NCI-H1930 (cell line): ENCODE measurements at regions not wholly inside any gene's neighbourhood (a gene's known extent, or its start where the extent isn't known, plus 50 kb on each side); places are given as distances from the start of the nearest gene placed in this dataset.

Experiments
- DNase-seq, 2 experiments: peaks; one replicate each; lab custom pipeline; 2025; lab: John Stamatoyannopoulos, UW

DNA sequence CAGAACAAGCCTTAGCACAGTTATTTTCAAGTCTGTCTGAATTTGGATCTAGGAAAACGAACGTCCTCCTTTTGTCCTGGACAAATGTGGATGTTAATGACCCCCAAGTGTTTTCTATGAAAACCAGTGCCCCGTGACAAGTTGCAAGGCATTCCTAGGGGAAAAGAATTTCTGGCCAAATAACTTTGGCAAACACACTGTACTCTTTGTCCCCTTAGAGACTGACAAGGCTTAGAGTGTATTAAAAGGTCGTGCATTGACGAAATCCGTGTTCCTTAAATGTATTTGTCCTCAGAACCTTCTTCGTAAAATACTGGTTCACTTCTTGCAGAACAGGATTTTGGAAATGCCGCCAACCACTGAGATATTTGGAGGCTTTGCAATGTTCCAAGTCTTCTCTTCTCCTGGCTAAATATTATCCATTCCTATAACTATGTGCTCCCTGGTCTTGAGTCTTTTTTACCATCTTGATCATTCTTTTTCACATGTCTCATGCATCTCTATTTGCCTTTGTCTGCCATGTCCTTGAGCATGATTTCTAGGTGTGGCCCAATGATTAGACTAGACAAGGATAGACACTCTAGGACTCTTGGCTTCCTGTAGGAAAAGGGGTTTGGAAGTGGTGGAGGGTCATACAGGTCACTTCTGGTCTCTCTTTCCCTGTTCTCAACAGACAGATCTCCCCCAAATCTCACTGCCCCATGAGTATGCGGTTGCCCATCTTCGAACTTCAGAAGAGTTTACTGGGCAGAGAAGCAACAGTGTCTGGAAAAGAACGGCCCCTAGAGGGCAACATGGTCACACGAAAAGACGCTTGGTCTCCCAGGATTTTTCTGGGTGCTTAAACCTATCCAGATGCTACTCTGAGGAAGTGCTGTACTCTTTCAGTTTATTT lies 117.5 kb downstream of the EDEM1 start:
- DNase-seq = peak in 1 of 2 experiments; percentile 8

DNA sequence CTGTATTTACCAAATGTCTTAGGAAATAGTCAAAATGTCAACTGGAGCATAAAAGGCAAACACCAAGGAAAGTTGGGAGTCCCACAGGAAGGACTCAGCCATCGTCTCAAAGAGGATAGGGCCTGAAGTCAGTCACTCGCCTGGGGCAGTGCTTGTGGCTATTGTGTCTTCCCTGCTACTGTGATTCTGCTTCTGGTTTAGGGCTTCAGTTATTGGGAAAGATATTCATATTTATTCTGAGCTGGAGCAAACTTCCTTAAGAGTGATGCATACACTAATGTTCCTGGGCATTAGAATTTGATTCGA lies 118.1 kb downstream of the EDEM1 start:
- no peak for DNase-seq

DNA sequence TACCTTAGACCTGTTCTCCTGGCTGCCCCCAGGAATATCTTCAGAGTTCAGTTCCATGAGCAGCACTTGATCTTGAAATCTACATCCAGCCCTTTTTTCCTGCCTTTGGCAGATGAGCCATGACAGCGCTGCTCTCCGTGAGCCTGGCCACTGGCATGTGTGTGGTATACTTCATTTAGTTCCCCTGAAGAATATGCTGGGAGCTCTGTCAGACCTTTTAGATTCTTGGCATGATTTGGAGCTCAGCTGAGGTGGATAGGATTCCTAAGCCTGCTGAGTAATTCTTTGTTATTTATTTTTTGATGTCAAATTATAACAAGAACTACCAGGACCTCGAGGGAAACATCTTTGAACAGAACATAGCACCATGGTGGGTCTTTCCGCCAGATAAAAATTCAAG lies 121.7 kb downstream of the EDEM1 start:
- DNase-seq = no peak

GRCh38 chr3:5309602-5310001 lies 122.1 kb downstream of the EDEM1 start:
- DNase-seq = no peak

GRCh38 chr3:5310509-5310908 lies 123.0 kb downstream of the EDEM1 start:
- no peak for DNase-seq

- no peak for DNase-seq
Measured at GRCh38 chr3:5312290-5312689, 124.8 kb downstream of the EDEM1 start.

- DNase-seq = no peak
Measured at GRCh38 chr3:5314897-5315296, 127.4 kb downstream of the EDEM1 start.

DNA sequence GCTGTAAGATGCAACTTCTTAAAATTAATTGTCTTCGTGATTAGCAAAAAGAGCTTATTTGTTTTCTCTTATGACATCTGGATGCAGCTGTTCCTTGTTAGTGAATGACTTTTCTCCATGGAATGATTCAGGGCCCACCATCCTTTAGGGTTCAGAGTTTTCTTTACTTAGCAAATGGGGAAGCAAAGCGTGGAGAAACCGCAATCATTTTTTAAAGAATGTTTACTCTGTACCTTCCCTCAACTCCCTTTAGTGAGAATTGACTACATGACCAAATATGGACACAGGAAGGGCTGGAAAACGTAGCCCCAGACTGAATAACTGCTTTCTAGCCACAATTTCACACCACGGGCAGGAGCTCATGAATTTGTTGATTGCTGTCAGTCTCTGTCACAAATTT lies 130.1 kb downstream of the EDEM1 start:
- no peak for DNase-seq

GRCh38 chr3:5319454-5319853 lies 131.9 kb downstream of the EDEM1 start:
- DNase-seq = no peak

- DNase-seq = no peak
Measured at GRCh38 chr3:5321666-5322340, 134.3 kb downstream of the EDEM1 start.

GRCh38 chr3:5324780-5325179 lies 137.3 kb downstream of the EDEM1 start:
- no peak for DNase-seq

DNA sequence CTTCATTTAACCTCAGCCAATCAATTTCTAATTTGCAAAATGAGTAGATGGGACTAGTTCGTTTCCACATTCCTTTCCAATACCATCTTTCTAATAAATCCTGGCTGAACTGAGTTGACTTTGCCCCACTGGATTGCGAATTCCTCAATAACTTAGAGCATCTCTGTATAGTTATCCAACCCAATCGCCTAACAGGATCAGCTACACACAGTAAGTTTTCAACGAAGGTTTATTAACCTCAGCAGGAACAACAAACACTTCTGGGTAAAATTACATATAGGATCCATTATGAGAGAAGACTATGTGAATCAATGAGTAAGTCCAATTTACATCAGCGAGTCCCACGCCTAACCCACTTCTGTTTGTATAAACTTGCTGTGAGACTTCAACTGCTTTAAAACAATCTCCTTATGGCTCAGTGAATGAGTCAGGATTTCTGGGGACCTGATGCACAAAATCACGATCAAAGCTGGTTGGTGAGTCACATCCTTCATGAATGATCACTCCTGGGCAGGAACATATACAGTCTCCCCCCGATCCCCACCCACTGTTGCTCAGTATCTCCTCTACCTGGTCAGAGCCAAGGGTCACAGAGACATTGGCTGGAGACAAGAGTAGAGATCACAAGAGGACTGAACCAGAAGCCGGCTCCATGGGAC lies 142.8 kb downstream of the EDEM1 start:
- DNase-seq = no peak

GRCh38 chr3:5331567-5332269 lies 144.2 kb downstream of the EDEM1 start:
- no peak for DNase-seq

DNA sequence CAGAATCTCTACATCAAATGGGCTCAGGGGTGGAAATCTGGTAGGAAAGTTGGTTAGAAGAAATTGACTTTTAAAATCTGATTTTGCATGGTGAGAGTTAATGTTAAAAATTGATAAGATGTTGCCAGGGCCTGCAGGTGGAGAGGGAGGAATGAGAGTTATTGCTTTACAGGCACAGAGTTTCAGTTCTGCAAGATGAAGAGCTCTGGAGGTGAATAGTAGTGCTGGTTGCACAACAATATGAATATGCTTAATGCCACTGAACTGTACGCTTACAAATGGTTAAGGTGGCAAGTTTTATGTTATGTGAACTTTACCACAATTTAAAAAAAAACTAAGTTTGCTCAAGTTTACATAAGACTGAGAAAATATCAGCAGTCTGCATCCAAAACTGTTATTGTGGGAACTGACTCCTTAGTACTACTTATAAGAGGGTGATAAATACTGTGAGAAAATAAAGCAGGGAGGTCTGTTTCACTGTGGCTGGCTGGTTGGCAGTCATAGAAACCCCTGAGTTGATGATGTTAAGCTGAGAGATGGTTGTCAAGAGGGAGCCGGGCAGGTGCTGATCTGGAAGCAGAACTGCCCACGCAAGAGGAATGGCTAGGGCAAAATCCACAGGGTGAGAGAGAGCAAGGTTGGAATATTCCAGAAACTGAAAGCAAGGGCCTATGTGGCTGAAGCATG lies 144.9 kb downstream of the EDEM1 start:
- no peak for DNase-seq

DNA sequence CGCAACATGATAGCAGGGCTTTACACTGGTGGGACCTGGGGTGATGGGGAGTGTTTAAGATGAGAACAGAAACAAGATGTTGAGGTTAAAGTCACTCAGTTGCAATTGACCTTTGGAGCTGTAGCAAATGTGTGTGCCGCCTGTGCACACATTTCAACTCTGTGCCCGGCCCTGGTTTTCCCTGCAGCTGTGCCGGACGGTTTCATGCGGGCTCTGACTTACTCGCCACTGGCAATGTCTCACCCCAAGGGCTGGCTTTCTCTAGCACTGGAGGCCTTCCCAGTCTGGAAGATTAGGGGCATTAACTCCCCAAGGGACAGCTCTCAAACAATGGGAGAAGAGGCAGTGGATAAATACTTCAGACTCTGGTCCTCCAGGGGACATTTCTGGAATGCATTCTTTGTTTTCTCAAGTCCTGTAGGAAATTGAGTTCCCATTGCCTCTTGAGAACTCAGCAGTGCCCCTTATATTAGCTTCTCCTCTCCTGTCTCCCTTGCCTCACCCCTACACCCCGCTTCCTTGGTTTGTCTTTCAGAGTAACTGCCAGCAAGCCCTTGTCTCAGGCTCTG lies 152.5 kb downstream of the EDEM1 start:
- DNase-seq = no peak

- DNase-seq = no peak
Measured at GRCh38 chr3:5341610-5342009, 154.1 kb downstream of the EDEM1 start.

- DNase-seq = no peak
Measured at GRCh38 chr3:5343459-5343858, 156.0 kb downstream of the EDEM1 start.

GRCh38 chr3:5344707-5345106 lies 157.2 kb downstream of the EDEM1 start:
- DNase-seq = no peak

DNA sequence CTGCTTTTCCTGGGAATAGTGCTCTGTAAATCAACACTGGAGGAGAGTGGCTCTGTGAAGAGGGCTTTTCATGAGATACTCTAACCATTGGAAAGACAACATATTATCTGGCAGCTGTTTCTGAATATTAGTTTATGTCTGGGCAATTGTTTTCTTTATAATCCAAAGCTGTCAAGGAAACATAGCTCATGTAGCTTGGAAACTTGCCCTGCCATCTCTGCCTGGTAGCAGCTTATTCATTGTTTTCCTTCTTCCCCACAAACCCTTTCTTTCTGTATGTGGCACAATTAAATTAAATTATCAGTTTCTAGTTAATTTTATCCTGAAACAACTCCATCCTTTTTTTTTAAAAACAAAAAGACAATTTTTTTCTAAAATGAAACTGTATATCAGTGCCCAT lies 160.0 kb downstream of the EDEM1 start:
- peak in 1 of 2 experiments; percentile 29 for DNase-seq

DNA sequence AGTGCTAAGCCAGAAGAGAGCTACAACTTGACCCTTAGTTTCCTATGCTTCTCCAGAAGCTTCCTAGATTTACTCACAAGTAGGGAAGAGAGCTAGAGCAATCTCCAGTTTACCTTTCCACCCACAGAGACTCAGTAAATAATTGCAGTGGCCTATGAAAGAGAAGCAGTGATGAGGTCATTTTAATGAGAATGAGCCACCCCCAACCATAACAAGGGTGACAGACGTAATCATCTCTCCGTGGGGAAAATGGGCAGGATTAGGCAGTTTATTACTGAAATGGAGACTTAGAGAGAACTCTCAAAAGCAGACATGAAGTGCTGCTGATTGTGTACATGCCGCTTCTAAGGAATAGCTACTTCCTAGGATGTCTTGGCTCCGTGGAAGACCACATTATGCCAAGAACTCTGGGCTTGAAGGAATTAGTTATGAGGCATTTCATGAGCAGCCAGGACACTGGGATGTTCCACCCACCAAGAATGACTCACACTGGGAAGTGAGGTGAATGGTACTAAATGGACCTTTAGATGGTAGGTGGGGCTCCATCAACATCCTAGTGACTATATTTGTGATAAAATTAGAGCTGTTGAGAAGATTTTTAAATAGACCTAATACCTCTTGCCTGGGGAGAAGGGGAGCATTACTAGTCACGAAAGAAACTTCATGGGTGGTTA lies 160.9 kb downstream of the EDEM1 start:
- DNase-seq = no peak

DNA sequence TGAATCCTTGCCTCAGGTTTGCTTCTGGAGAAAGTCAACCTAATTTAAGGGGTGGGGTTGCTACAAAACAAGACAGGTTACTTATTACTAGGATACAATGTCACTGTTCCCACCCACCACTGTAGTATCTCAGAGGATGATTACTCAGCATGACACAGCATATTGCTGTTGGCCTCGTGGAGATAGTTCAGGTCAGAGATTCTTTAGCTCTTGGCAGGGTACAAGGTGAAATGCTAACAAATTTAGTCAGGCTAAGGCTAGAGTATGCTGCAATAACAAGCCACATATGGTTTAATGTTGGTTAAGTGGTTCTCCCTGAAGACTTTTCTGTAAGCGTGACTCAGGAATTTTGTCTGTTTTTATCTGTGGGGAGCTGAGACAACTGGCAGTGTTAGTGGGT lies 161.8 kb downstream of the EDEM1 start:
- DNase-seq = no peak
